B cell (primary cell): ENCODE measurements at regions not wholly inside any gene's neighbourhood (a gene's known extent, or its start where the extent isn't known, plus 50 kb on each side); places are given as distances from the start of the nearest gene placed in this dataset.

Experiments
- ATAC-seq: fragments of 200-7000 bp; cut with Tn5 transposase; one replicate; pipeline ENCODE4 v1.10.0; 2021; ENCODE audit warnings: low read depth, mild to moderate bottlenecking, moderate number of reproducible peaks, moderate library complexity
- CTCF ChIA-PET: fragments of 350-600 bp; sonication (Branson Sonifier 250); formaldehyde crosslinking; loops from one replicate; lab custom pipeline; 2021; ENCODE audit warnings: antibody characterized with exemption, inconsistent platforms; lab: Charles Lee
- POLR2A ChIA-PET: fragments of 350-600 bp; sonication (Branson Sonifier 250); formaldehyde crosslinking; loops from one replicate; lab custom pipeline; 2021; ENCODE audit warnings: antibody characterized with exemption; lab: Charles Lee
- DNase-seq: peaks from one replicate; pipeline ENCODE4 v3.0.0; 2013
- H2AFZ ChIP-seq: 2 replicates; pipeline ENCODE4 v1.6.1; 2012; ENCODE audit warnings: mild to moderate bottlenecking, low read depth, low read length; ENCODE audit not compliant: insufficient read depth, poor library complexity, severe bottlenecking
- H3K27ac ChIP-seq, 2 donors: 1 replicate in 1 of 2; 2 replicates in 1 of 2; pipeline ENCODE4 v1.5.1; 2012 to 2013; ENCODE audit warnings: low read length in 2 of 2, mild to moderate bottlenecking in 2 of 2, moderate library complexity in 1 of 2
- H3K27me3 ChIP-seq, 4 experiments: fragments of 200-600 bp in 1 of 4; sonication (generic) in 1 of 4; replicated peaks in 1 of 4; 1 replicate in 2 of 4; 2 replicates in 2 of 4; pipeline versions ENCODE4 v1.6.1 to v1.7.0; 2013 to 2016; ENCODE audit warnings: low read length in 3 of 4, mild to moderate bottlenecking in 2 of 4, mixed read lengths in 1 of 4, moderate library complexity in 1 of 4; ENCODE audit not compliant: insufficient read depth in 4 of 4, control insufficient read depth in 3 of 4; ENCODE audit errors: control extremely low read depth in 1 of 4
- H3K36me3 ChIP-seq, 2 experiments: replicated peaks in 1 of 2; 1 replicate in 1 of 2; 2 replicates in 1 of 2; pipeline versions ENCODE4 v1.6.1 to v1.7.1; 2013; ENCODE audit warnings: low read length in 1 of 2; ENCODE audit not compliant: insufficient read depth in 2 of 2, control insufficient read depth in 1 of 2; ENCODE audit errors: control extremely low read depth in 1 of 2, extremely low read depth in 1 of 2
- H3K4me1 ChIP-seq, 2 donors: fragments of 200-600 bp in 1 of 2; sonication (generic) in 1 of 2; 1 replicate in 1 of 2; 2 replicates in 1 of 2; pipeline versions ENCODE4 v1.5.1 to v1.6.1; 2013 to 2017; ENCODE audit warnings: low read length in 2 of 2; ENCODE audit not compliant: control insufficient read depth in 2 of 2, insufficient read depth in 2 of 2
- H3K4me2 ChIP-seq: replicated peaks from 2 replicates; pipeline ENCODE3; 2012; ENCODE audit warnings: mild to moderate bottlenecking, low read depth, low read length; ENCODE audit not compliant: poor library complexity, severe bottlenecking
- H3K4me3 ChIP-seq, 5 experiments: fragments of 200-600 bp in 1 of 5; sonication (generic) in 1 of 5; 1 replicate in 3 of 5; 2 replicates in 2 of 5; pipeline versions ENCODE4 v1.5.1 to v1.7.0; 2011 to 2016; ENCODE audit warnings: low read length in 4 of 5, mild to moderate bottlenecking in 4 of 5, low read depth in 2 of 5, control low read depth in 1 of 5, moderate library complexity in 1 of 5; ENCODE audit not compliant: insufficient read depth in 1 of 5; ENCODE audit errors: control extremely low read depth in 1 of 5, extremely low read depth in 1 of 5
- H3K79me2 ChIP-seq: fragments of 200-600 bp; sonication (generic); one replicate; pipeline ENCODE4 v1.6.0; 2016; ENCODE audit warnings: low read length; ENCODE audit not compliant: control insufficient read depth, insufficient read depth
- H3K9ac ChIP-seq: fragments of 200-600 bp; sonication (generic); 2 replicates; pipeline ENCODE4 v1.6.1; 2017; ENCODE audit warnings: mild to moderate bottlenecking, low read length, moderate library complexity
- H3K9me3 ChIP-seq, 3 donors: one replicate each; pipeline versions ENCODE4 v1.6.1 to v1.7.1; 2013; ENCODE audit warnings: low read length in 2 of 3; ENCODE audit not compliant: control insufficient read depth in 2 of 3, insufficient read depth in 1 of 3; ENCODE audit errors: control extremely low read depth in 1 of 3
- H4K20me1 ChIP-seq: 2 replicates; pipeline ENCODE4 v1.6.0; 2012; ENCODE audit warnings: mild to moderate bottlenecking, low read length; ENCODE audit not compliant: insufficient read depth, control insufficient read depth, poor library complexity, severe bottlenecking
- H3K27ac Mint-ChIP-seq: one replicate; pipeline ENCODE4 v1.8.0; 2021; ENCODE audit warnings: mixed read lengths
- H3K27me3 Mint-ChIP-seq: one replicate; pipeline ENCODE4 v1.8.0; 2021; ENCODE audit warnings: mixed read lengths
- H3K4me1 Mint-ChIP-seq: one replicate; pipeline ENCODE4 v1.8.0; 2021; ENCODE audit warnings: mixed read lengths
- H3K4me3 Mint-ChIP-seq: one replicate; pipeline ENCODE4 v1.8.0; 2021; ENCODE audit warnings: mixed read lengths
- H3K9me3 Mint-ChIP-seq: one replicate; pipeline ENCODE4 v1.8.0; 2022; ENCODE audit warnings: mixed read lengths; ENCODE audit not compliant: insufficient read depth
- EZH2 ChIP-seq: IDR thresholded peaks from 2 replicates; pipeline ENCODE4 v1.6.1; 2012; ENCODE audit warnings: borderline replicate concordance, low read depth, mild to moderate bottlenecking, moderate library complexity, low read length; ENCODE audit not compliant: insufficient read depth, poor library complexity, severe bottlenecking
- WGBS: methylation state at CpG from one replicate; pipeline ENCODE4 v1.1.5; 2013; ENCODE audit warnings: missing lambda C conversion rate; ENCODE audit not compliant: insufficient coverage; 5-methylcytosine and 5-hydroxymethylcytosine counted together
- intact Hi-C: fragments of 100-400 bp; cut with micrococcal nuclease; formaldehyde crosslinking; loops from one replicate; pipeline ENCODE4 v1.10.0; 2022
- TF ChIP-seq, protein P1 (sequence below): fragments of 200-600 bp; IDR thresholded peaks from one replicate; pipeline ENCODE4 v1.8.0; 2022; ENCODE audit warnings: antibody characterized with exemption, mild to moderate bottlenecking

DNA sequence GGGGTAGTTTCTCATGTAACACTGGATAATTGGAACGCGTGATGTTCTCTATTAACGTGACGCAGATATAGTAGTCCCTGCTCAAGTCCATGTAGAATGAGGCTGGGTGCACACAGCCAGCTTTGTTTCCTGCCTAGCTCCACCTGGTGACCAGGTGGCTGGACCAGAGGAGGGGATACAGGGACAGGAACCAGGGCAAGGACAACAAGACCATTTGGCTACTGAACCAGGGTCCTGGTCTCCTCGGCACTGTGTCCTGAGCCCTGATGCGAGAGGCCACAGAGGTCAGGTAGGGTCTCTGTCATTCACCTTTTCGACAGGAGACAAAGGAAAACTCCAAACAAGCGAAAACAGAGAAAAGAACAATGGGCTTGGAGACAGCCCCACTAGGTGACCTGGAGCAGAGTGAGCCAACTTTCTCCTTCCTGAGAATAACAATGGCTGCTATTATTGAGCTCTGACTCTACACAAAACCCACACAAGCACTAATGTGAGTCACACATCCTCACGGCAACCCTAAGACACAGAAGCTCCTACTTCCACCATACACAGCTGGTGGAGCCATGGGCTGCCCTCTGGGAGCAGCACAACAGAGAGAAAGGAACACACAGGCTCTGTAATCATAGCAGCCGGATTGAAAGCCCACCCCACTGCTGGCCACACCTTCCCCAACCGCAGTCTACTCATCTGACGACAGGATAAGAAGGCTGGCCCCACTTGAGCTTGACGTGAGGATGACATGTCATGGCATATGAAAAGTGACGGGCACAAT lies 67.3 kb upstream of the TEX51 start:
- Histone ChIP-seq H3K4me3 (no peak overlapping the region), H3K9me3 (peaks cover 0 to 4% (median 0%) of the 10 kb centered on the region in 3 donors), H3K79me2 (no peaks in the 10 kb centered on the region), H4K20me1 (no peaks in the 10 kb centered on the region), H2AFZ (no peak overlapping the region), H3K4me2 (no peak overlapping the region), H3K27ac (no peak overlapping the region), H3K9ac (no peak overlapping the region), H3K36me3 (no peaks in the 10 kb centered on the region), H3K4me1 (no peaks in the 10 kb centered on the region), H3K27me3 (no peaks in the 10 kb centered on the region)
- no peak overlapping the region for H3K27ac Mint-ChIP-seq
- ChIA-PET CTCF (no interaction called here), POLR2A (no interaction called here)
- no peak for TF ChIP-seq EZH2
- TF ChIP-seq, protein P1, sequence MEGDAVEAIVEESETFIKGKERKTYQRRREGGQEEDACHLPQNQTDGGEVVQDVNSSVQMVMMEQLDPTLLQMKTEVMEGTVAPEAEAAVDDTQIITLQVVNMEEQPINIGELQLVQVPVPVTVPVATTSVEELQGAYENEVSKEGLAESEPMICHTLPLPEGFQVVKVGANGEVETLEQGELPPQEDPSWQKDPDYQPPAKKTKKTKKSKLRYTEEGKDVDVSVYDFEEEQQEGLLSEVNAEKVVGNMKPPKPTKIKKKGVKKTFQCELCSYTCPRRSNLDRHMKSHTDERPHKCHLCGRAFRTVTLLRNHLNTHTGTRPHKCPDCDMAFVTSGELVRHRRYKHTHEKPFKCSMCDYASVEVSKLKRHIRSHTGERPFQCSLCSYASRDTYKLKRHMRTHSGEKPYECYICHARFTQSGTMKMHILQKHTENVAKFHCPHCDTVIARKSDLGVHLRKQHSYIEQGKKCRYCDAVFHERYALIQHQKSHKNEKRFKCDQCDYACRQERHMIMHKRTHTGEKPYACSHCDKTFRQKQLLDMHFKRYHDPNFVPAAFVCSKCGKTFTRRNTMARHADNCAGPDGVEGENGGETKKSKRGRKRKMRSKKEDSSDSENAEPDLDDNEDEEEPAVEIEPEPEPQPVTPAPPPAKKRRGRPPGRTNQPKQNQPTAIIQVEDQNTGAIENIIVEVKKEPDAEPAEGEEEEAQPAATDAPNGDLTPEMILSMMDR = no peak
- DNase-seq = no peak
- ATAC-seq = no peak
- H3K9me3 Mint-ChIP-seq = no peaks in the 10 kb centered on the region
- 87% methylated on average over 11 of the region's 14 CpGs for WGBS
- intact Hi-C loops = no loop called here
- no peaks in the 10 kb centered on the region for H3K4me1 Mint-ChIP-seq
- no peak overlapping the region for H3K4me3 Mint-ChIP-seq
- H3K27me3 Mint-ChIP-seq = no peaks in the 10 kb centered on the region

DNA sequence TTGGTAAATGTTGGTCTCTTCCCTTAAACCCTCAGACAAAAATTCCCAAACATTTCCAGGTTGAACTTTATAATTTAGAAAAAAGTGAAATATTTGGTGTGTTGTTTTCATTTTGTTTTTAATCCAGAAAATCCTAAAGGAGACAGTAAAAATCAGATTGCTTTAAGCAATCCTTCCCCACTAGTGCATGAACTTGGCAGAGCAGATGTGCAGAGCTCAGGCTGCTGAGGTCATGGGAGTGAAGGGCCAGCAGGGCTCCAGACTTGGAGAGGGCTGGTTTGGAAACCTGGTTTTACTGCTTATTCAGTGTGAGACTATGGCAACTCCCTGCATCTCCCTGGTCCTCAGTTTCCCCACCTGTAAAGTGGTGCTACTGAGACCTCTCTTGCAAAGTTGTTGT lies 66.7 kb upstream of the TEX51 start:
- Mint-ChIP-seq H3K27me3 (no peaks in the 10 kb centered on the region), H3K9me3 (no peaks in the 10 kb centered on the region), H3K27ac (no peak overlapping the region), H3K4me3 (no peak overlapping the region), H3K4me1 (no peaks in the 10 kb centered on the region)
- no peaks in the 10 kb centered on the region for H3K4me1 ChIP-seq
- H3K4me2 ChIP-seq = no peak overlapping the region
- H3K9me3 ChIP-seq = peaks cover 0 to 4% (median 0%) of the 10 kb centered on the region in 3 donors
- H4K20me1 ChIP-seq = no peaks in the 10 kb centered on the region
- no peak overlapping the region for H2AFZ ChIP-seq
- no peaks in the 10 kb centered on the region for H3K36me3 ChIP-seq
- intact Hi-C loops = no loop called here
- ChIA-PET CTCF (no interaction called here), POLR2A (no interaction called here)
- no peak overlapping the region for H3K4me3 ChIP-seq
- ATAC-seq = no peak
- no peak overlapping the region for H3K27ac ChIP-seq
- DNase-seq = no peak
- no peaks in the 10 kb centered on the region for H3K79me2 ChIP-seq
- H3K27me3 ChIP-seq = no peaks in the 10 kb centered on the region
- no peak overlapping the region for H3K9ac ChIP-seq
- TF ChIP-seq EZH2 = no peak
- TF ChIP-seq, protein P1 = no peak
